WERI-Rb-1 (cell line): ENCODE measurements at regions not wholly inside any gene's neighbourhood (a gene's known extent, or its start where the extent isn't known, plus 50 kb on each side); places are given as distances from the start of the nearest gene placed in this dataset.

ENCODE experiments used
- DNase-seq: peaks from one replicate; pipeline ENCODE4 v3.0.0-alpha.2; 2020
- H3K27ac ChIP-seq: fragments of 250-450 bp; sonication (Bioruptor Pico); 2 replicates; pipeline ENCODE4 v1.5.1; 2020; ENCODE audit warnings: mild to moderate bottlenecking, moderate library complexity
- H3K27me3 ChIP-seq: fragments of 250-450 bp; sonication (Bioruptor Pico); 2 replicates; pipeline ENCODE4 v1.5.1; 2021; ENCODE audit warnings: mild to moderate bottlenecking, low read depth, moderate library complexity; ENCODE audit not compliant: insufficient read depth, severe bottlenecking
- H3K36me3 ChIP-seq: fragments of 250-450 bp; sonication (Bioruptor Pico); 2 replicates; pipeline ENCODE4 v1.5.1; 2020; ENCODE audit warnings: mild to moderate bottlenecking, moderate library complexity
- H3K4me3 ChIP-seq: 2 replicates; pipeline ENCODE4 v1.5.1; 2011; ENCODE audit warnings: low read depth, mild to moderate bottlenecking, control low read depth, low read length
- H3K9me3 ChIP-seq: fragments of 250-450 bp; sonication (Bioruptor Pico); 2 replicates; pipeline ENCODE4 v1.5.1; 2021; ENCODE audit warnings: mild to moderate bottlenecking, moderate library complexity; ENCODE audit not compliant: severe bottlenecking
- CTCF ChIP-seq: IDR thresholded peaks from 2 replicates; pipeline ENCODE4 v1.5.1; 2011; ENCODE audit warnings: low read depth, mild to moderate bottlenecking, control low read depth, inconsistent platforms, low read length

- no peak for TF ChIP-seq CTCF
- Histone ChIP-seq H3K9me3 (no peaks in the 10 kb centered on the region), H3K27me3 (no peaks in the 10 kb centered on the region), H3K36me3 (no peaks in the 10 kb centered on the region), H3K4me3 (no peak overlapping the region), H3K27ac (no peak overlapping the region)
- DNase-seq = no peak
Measured at GRCh38 chr1:69441496-69441895, 126.2 kb upstream of the LRRC7 start.

- peak; percentile 18 for DNase-seq
- Histone ChIP-seq H3K9me3 (no peaks in the 10 kb centered on the region), H3K4me3 (no peak overlapping the region), H3K27ac (no peak overlapping the region), H3K36me3 (no peaks in the 10 kb centered on the region), H3K27me3 (no peaks in the 10 kb centered on the region)
- no peak for TF ChIP-seq CTCF
Measured at GRCh38 chr1:69451196-69451595, 116.5 kb upstream of the LRRC7 start.

GRCh38 chr1:69455718-69456117, 112.0 kb upstream of the LRRC7 start:
- Histone ChIP-seq H3K36me3 (no peaks in the 10 kb centered on the region), H3K27me3 (no peaks in the 10 kb centered on the region), H3K27ac (no peak overlapping the region), H3K9me3 (no peaks in the 10 kb centered on the region), H3K4me3 (no peak overlapping the region)
- DNase-seq = no peak
- no peak for TF ChIP-seq CTCF

- no peaks in the 10 kb centered on the region for H3K27me3 ChIP-seq
- H3K9me3 ChIP-seq = no peaks in the 10 kb centered on the region
- H3K27ac ChIP-seq = no peak overlapping the region
- no peak for DNase-seq
- no peak overlapping the region for H3K4me3 ChIP-seq
- no peaks in the 10 kb centered on the region for H3K36me3 ChIP-seq
- no peak for TF ChIP-seq CTCF
Measured at GRCh38 chr1:69459244-69459643, 108.5 kb upstream of the LRRC7 start.

GRCh38 chr1:69475021-69475420, 92.7 kb upstream of the LRRC7 start:
- no peaks in the 10 kb centered on the region for H3K36me3 ChIP-seq
- no peak for DNase-seq
- no peaks in the 10 kb centered on the region for H3K27me3 ChIP-seq
- H3K27ac ChIP-seq = no peak overlapping the region
- H3K9me3 ChIP-seq = no peaks in the 10 kb centered on the region
- no peak overlapping the region for H3K4me3 ChIP-seq
- TF ChIP-seq CTCF = no peak

- H3K27ac ChIP-seq = no peak overlapping the region
- no peaks in the 10 kb centered on the region for H3K9me3 ChIP-seq
- H3K27me3 ChIP-seq = no peaks in the 10 kb centered on the region
- H3K36me3 ChIP-seq = no peaks in the 10 kb centered on the region
- DNase-seq = no peak
- H3K4me3 ChIP-seq = no peak overlapping the region
- no peak for TF ChIP-seq CTCF
Measured at GRCh38 chr1:69479734-69480133, 88.0 kb upstream of the LRRC7 start.
